GM18507 (cell line): ENCODE measurements at regions not wholly inside any gene's neighbourhood (a gene's known extent, or its start where the extent isn't known, plus 50 kb on each side); places are given as distances from the start of the nearest gene placed in this dataset.
"Not testable (repeated sequence)": the region's sequence is repeated elsewhere in the genome, so short reads cannot be mapped to it uniquely, and the experiment has no call there.

Experiments
- DNase-seq: peaks from one replicate; pipeline ENCODE4 v3.0.0; 2011; ENCODE audit warnings: low read depth; ENCODE audit not compliant: insufficient read length; ENCODE audit errors: extremely low spot score
- FAIRE-seq: peaks from 2 replicates; lab custom pipeline; 2011; peaks lifted over from hg19 to GRCh38; lab: Jason Lieb, UNC

DNA sequence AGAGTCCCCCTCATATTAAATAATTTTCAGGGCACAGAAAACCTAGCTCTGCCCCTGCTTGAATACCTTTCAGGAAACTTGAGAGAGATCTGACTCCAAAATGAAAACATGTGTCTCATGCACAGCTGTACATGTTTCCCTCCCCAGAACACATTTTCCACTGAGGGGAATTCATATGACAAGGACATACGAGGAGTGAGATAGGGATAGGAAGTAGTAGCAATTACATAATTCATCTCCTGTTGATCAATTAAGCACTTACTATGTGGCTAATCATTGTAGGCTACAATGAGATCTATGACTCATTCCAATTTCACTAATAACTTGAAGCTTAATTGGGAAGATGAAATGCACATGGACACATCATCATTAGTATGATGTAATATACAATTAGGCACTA, 302.1 kb downstream of the PCDH11X start:
- not testable (repeated sequence) for FAIRE-seq

DNA sequence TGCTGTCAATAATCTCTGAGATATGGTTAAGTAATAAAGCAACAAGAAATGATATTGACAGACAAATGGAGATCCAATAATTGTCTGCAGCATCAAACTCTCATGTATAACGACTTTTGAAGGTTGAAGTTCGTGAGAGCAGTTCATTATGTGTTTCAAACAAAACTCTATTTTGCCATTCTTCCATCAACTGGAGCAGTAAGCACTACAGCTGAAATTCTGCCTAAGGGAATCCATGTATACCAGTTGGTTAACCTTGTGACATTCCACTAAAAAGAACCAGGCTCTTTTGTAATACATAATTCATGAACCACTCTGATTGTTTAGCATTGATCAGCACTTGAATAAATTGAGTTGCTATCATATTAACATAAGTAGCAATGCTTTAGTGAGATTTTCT, 311.6 kb downstream of the PCDH11X start:
- FAIRE-seq, DNase-seq: not testable (repeated sequence)

More for the DNA sequence above, 302.1 kb downstream of the PCDH11X start:
- not testable (repeated sequence) for DNase-seq

DNA sequence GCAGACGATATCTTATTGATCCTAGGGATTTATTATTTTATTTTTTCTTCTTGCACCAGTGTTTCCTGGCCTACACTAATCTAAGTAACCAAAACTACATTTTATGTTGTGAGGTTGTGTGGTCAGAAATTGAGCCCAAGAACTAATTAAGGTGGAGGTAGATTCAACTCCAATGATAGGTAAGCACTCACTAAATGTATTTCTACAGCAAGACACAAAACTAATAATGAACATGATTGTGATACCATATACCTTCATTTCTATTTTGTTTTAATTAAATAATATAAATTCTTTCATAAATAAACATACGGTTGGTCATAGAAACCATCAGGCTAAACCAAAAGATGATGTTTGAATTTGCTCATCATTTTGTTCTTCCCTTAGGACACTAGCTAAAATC, 319.0 kb downstream of the PCDH11X start:
- FAIRE-seq, DNase-seq: not testable (repeated sequence)

DNA sequence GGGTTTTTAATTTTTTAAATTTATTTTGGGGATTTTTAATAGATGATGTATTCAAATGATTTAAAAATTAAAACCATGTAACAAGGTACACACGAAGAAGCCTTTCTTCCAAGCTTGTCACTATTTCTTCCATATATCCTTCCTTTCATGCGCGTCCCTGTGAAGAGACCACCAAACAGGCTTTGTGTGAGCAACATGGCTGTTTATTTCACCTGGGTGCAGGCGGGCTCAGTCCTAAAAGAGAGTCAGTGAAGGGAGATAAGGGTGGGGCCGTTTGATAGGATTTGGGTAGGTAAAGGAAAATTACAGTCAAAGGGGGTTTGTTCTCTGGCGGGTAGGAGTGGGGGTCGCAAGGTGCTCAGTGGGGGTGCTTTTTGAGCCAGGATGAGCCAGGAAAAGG, 320.9 kb downstream of the PCDH11X start:
- FAIRE-seq: not testable (repeated sequence)

DNA sequence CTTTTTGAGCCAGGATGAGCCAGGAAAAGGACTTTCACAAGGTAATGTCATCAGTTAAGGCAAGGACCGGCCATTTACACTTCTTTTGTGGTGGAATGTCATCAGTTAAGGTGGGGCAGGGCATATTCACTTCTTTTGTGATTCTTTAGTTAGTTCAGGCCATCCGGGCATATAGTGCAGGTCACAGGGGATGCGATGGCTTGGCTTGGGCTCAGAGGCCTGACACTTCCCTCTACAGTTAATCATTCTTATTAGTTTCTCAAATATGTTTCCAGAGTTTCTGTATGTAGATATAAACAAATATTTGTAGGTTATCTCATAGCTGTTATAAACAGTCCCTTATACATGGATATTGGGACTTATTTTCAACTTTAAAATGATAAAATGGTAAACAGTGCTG, 326.5 kb downstream of the PCDH11X start:
- not testable (repeated sequence) for FAIRE-seq, DNase-seq

More for the DNA sequence above, 320.9 kb downstream of the PCDH11X start:
- DNase-seq: not testable (repeated sequence)

DNA sequence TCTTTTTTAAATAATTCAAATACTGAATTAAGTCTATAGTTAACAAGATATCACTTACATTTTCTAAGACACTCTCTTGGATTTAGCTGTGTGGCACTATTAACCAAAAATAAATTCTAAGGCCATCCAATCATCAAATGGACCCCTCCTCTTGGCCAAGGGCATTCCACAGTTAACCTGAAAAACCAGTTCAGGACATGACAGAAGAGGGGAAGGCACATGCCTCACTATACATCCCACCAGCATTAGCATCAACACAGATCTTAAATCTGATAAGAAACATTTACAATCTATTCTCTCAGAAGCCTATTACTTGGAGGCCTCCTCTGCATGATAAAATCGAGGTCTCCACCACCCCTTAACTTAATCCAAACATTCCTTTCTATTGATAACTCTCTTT, 327.5 kb downstream of the PCDH11X start:
- not testable (repeated sequence) for DNase-seq, FAIRE-seq

DNA sequence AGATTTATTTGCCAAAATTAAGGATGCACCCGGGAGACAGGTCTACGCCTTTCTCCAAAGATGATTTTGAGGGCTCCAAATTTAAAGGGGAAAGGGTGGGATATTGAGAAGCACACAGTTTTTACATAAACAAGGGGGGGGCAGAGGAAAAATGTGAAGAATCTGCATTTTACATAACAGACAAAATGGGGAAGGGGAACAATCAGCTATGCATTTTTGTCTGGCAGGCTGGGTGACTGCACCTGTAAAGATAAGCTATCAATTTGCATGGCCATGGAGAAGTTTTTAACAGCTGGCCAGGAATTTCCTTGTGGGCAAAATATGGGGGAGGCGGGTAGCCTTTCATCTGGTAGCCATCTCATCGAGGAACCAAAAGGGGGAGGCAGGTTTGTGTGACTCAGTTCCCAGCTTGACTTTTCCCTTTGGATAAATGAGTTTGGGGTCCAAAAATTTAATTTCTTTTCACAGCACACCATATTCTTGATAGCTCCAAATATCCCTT, 331.3 kb downstream of the PCDH11X start:
- not testable (repeated sequence) for DNase-seq, FAIRE-seq

DNA sequence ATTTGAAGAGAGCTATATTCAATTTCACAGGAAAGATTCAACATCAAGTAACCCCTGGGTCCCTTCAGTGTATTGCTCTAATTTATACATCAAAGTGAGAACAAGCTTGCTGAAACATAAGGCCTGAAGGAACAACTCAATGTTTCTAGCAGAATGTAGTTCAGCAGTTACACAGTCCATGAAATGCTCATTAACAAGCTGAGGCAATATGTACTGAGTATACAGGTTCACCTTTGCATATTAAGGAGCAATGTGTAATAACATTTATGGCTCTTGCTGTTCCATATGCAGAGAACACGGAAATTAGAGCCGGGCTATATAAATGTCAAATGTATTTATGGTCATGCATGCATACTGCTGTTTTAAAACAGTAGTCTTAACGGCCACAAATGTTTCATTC, 338.5 kb downstream of the PCDH11X start:
- FAIRE-seq, DNase-seq: not testable (repeated sequence)

DNA sequence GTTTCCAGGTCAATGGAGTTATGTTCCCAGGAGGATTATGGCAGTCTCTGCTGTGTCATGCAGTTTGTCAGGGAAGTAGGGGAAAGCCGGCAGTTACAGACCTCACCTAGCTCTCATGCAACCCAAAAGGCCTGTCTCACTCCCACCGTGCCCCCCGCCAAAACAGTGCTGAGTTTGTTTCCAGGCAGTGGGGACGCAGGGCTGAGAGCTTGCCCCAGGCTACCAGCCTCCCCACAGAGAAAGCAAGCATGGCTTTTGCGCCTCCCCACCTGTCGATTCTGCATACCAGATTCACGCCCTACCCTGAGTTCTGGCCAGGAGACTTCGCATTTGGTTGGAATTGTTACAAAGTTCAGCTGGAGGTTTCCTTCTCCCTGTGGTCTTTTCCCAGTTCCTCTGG, 383.9 kb downstream of the PCDH11X start:
- not testable (repeated sequence) for FAIRE-seq, DNase-seq

DNA sequence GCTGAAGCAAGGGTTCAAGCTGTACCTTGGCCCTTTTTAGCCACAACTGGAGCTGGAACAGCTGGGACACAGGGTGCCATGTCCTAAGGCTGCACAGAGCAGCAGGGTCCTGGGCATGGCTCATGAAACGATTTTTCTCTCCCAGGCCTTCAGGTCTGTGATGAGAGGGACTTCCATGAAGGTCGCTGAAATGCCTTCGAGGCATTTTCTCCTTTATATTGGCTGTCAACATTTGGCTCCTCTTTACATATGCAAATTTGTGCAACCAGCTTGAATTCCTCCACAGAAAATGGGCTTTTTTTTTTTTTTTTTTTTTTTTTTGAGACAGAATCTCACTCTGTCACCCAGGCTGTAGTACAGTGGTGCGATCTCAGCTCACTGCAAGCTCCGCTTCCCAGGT, 430.8 kb downstream of the PCDH11X start:
- no peak for DNase-seq
- FAIRE-seq: no peak

DNA sequence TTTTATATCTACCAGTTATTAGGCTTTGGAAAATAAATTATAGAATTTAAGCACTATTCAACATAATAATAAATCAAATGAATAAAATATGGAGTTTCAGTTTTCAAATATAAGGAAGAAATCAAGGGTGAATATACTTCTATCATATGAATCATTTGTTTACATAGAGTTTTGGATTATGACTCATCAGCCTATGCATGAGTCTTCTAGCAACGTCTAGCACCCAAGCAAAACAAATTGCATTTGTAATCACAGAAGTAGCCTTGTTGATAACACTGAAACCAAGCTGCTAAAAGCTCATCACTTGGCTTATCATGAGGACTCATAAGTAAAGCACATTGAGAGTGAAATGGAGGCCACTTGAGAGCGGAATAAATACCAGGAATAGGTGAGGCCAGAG, 434.6 kb downstream of the PCDH11X start:
- FAIRE-seq: no peak
- no peak for DNase-seq

DNA sequence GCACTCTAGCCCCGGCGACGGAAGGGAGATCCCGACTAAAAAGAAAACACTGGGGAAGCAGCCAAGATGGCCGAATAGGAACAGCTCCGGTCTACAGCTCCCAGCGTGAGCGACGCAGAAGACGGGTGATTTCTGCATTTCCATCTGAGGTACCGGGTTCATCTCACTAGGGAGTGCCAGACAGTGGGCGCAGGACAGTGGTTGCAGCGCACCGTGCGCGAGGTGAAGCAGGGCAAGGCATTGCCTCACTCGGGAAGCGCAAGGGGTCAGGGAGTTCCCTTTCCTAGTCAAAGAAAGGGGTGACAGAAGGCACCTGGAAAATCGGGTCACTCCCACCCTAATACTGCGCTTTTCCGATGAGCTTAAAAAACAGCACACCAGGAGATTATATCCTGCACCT, 435.8 kb downstream of the PCDH11X start:
- not testable (repeated sequence) for FAIRE-seq

DNA sequence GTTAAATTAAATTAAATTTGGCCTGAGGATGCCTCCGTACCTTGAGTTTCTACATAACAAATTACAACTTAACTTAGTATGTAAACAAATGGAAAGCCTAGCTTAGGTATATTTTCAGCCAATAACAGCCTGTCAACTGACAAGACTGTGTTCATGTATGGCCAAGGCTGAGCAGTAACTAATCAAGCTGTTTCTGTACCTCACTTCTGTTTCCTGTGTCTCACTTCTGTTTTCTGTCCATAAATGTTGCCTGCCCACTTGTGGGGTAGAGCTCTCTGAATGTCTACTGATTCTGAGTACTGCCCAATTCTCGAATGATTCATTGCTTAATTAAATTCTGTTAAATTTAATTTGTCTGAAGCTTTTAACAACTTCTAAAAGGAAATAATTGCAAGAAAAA, 445.2 kb downstream of the PCDH11X start:
- no peak for DNase-seq
- FAIRE-seq: no peak

More for the DNA sequence above, 435.8 kb downstream of the PCDH11X start:
- not testable (repeated sequence) for DNase-seq

DNA sequence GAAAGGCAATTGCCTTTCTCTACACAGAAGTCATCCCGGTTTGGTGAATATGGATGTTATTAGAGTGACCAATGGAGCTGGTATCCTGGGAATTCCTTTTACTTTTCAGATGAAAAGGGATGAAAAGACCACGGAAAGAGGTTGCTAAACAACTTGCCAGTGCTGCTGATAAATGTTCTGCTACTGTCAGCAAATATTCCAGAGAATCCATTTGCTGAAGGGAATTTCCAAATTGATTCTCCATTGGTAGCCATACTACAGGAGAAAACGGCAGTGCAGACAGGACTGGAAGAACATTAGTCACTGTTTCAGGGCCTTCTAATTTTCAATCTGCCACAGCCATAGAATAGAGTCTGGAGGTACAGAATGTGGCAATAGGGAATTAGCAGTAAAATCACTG, 451.5 kb downstream of the PCDH11X start:
- FAIRE-seq: no peak
- no peak for DNase-seq

DNA sequence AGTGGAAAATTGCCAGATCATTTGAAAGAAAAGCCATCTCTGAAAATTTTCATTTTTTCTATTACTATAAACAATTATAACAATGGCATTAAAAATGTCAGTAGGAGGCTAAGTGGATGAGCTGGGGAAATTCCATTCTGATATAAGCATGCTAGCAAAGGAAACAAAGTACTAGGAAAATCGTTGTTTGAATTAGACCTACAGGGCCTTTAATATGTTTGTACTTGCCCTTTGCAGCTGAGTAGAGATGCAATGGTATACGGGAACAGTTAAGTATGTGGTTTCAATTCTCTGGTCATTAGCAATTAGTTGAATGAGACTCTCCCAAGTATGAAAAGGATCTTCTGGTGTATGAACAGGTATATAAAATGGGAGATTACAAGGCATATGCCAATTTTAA, 452.2 kb downstream of the PCDH11X start:
- no peak for FAIRE-seq
- no peak for DNase-seq

DNA sequence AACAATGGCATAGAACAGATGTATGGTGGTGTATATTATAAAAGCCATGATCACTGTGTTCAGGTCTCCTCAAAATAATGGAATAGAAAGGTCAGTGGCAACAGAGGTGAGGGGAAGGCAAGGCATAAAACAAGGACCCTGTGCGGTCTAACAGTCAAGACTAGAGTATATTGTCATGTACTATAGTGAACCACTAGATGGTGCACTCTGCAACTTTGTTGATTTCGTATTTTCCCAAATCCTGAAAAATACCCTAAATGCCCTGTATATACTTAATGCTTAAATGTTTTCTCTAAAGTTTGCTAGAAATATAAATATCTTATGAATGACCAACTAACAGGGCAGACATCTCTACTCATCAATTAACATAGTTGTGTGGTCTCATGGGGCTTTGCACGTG, 453.0 kb downstream of the PCDH11X start:
- FAIRE-seq (no peak), DNase-seq (no peak)

DNA sequence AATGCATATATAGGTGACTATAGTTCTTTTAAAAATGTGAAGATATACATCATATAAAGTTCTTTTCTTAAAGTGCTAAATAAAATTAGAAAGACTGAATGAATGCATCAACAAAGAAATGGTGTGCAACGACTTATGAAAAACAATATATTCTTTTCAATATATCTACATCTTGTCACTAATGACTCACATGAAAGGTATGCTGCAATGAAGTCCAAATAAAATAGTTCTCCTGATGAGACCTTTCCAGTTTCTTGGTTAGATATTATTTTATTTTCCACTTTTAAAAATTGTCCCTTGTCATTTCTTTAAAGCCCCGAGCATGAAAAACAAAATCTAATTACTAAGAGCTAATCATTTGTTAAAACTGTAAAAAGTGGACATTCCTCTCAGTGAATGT, 462.1 kb downstream of the PCDH11X start:
- DNase-seq (no peak), FAIRE-seq (no peak)

DNA sequence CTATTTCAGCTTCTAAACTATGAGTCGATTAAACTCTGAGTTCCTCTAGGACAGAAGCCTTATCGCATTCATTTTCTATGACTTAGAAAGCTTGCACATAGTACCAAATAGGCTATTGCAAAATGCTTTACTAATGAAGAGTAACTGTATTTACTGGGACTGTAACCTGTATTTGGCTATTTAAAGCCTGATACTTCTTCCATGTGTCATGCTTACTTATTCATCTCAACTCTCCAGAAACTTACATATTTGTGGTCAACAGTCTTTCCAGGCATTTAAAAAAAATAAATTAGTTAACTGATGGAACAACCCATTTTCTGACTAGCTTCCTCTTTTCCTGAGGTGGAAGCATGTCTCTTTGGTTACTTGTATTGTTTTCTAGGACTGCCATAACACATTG, 467.9 kb downstream of the PCDH11X start:
- FAIRE-seq: no peak

DNA sequence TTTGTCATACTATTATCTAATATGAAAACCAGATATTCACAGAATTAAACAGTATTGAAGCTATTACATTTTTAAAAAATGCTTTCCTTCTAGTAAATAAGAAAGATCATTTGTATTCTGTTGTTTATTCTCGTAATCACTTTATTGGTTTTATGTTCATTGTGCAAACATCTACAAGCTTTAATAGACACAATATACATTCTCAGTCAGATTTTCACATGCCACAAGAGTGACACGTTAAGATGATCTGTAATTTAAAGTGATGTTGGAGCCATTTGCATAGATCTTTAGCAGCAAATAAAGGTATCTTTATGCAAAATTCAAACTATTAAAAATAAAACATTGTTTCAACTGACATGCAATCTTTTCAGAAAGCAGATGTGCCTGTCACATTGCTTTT, 469.9 kb downstream of the PCDH11X start:
- FAIRE-seq: no peak
- no peak for DNase-seq

More for the DNA sequence above, 467.9 kb downstream of the PCDH11X start:
- DNase-seq: no peak

DNA sequence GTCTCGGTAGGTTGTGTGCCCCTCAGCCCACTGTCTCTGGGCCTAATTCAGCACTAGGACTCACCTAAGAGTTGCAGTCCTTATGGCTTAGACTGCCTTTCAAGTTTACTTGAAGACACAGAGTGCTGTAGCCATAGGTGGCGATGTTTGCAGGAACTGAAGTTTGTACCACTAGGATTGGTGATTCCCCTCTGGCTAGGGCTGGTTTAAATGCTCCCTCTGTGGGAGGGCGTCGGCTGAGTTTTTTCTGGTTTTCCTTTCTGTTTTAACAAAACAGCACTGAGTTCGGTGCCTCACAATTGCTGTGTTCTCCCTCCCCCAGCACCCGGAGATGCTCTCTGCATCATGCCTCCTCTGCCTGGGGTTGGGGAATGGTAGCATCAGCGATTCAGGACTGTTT, 480.9 kb downstream of the PCDH11X start:
- DNase-seq: no peak
- no peak for FAIRE-seq

DNA sequence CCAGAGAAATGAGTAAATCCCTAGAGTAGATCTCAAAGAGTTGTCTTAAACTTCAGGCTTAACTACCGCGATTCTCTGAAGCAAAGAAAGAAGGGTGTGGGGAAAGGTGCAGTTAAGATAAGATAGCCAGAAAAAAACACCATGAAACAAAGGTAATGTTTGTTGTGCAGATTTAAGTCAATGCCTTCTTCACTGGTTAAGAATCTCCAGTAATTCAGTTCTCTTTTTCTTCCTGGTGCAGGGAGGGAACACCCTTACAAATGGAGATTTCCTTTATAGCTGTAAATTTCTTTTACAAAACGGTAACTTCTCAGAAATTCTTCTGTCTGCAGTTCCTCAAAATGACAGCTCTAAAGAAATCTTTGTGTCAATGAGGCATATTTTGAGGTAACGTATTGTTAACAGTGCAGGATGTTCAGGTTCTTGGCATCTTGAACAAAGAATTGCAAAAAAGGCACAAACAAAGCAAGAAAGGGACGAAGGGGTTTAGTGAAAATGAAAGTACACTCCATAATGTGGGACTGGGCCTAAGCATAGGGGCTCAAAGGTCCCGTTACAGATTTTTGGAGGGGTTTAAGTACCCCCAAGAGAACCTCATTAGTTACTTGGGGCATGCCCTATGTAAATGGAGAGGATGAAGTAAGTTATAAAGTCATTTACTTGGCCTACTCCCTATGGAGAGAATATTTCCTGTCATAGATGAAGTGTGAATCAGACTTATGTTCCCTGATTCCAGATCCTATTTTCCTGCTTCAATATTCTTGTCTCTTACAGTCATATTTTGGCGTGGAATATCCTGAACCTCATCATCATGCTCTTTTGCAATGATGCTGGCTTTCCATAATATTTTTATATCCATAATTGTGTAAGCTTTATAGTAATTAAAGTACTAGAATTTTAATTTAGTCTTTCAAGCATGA, 492.0 kb downstream of the PCDH11X start:
- FAIRE-seq: peak; percentile 9

More for the DNA sequence above, 492.0 kb downstream of the PCDH11X start:
- DNase-seq: no peak
